Breast epithelium (tissue), 4 donors: ENCODE measurements at regions not wholly inside any gene's neighbourhood (a gene's known extent, or its start where the extent isn't known, plus 50 kb on each side); places are given as distances from the start of the nearest gene placed in this dataset.
"Not testable (repeated sequence)": the region's sequence is repeated elsewhere in the genome, so short reads cannot be mapped to it uniquely, and the experiment has no call there.

Experiments
- DNase-seq, 2 donors: peaks; one replicate each; pipeline ENCODE4 v3.0.0-alpha.2; 2019; ENCODE audit warnings: low spot score in 2 of 2
- H3K27ac ChIP-seq, 2 donors: fragments of 200-600 bp; sonication (generic) in 1 of 2; one replicate each; pipeline ENCODE4 v1.5.1; 2016 to 2019; ENCODE audit warnings: mild to moderate bottlenecking in 1 of 2
- H3K27me3 ChIP-seq, 2 donors: fragments of 200-600 bp; sonication (generic) in 1 of 2; one replicate each; pipeline versions ENCODE4 v1.5.1 to v1.6.0; 2017 to 2019; ENCODE audit warnings: control low read depth in 1 of 2, mild to moderate bottlenecking in 1 of 2
- H3K36me3 ChIP-seq: fragments of 200-600 bp; one replicate; pipeline ENCODE4 v1.5.1; 2019
- H3K4me1 ChIP-seq, 2 donors: fragments of 200-600 bp; sonication (generic); one replicate each; pipeline ENCODE4 v1.5.1; 2016 to 2019; ENCODE audit warnings: control low read depth in 1 of 2
- H3K4me3 ChIP-seq, 3 donors: fragments of 200-600 bp; sonication (generic); 1 replicate in 2 of 3; 2 replicates in 1 of 3; pipeline ENCODE4 v1.5.1; 2016 to 2019; ENCODE audit warnings: mild to moderate bottlenecking in 3 of 3, moderate library complexity in 2 of 3
- H3K9me3 ChIP-seq, 2 donors: fragments of 200-600 bp; sonication (generic) in 1 of 2; one replicate each; pipeline ENCODE4 v1.5.1; 2016 to 2019; ENCODE audit warnings: control low read depth in 1 of 2
- intact Hi-C: fragments of 100-400 bp; cut with DNase I; formaldehyde crosslinking; loops from one replicate; pipeline ENCODE4 v1.15.1; 2023; ENCODE audit warnings: low total_unique reads

DNA sequence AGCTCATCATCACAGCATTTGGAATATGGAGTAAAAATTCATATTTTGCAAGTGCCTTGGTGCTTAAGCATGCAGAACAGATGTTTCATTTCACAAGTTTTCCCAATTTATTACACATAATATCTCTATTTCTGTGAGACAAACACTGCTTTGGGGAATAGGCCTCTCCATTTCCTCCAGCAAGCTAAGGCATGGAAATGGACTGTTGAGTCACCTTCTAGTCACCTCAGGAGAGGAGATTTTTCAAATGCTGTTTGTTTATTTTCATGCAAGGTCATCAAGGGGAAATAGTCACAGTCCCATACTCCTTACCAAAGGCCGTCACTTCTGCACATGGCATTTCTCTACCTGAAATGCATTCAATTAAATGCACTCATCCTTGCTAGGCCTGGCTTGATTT is 57.4 kb upstream of the NUTM2D start:
- intact Hi-C loops, H3K9me3 ChIP-seq, DNase-seq, H3K27ac ChIP-seq, H3K27me3 ChIP-seq, H3K4me3 ChIP-seq, H3K36me3 ChIP-seq, H3K4me1 ChIP-seq: not testable (repeated sequence)

DNA sequence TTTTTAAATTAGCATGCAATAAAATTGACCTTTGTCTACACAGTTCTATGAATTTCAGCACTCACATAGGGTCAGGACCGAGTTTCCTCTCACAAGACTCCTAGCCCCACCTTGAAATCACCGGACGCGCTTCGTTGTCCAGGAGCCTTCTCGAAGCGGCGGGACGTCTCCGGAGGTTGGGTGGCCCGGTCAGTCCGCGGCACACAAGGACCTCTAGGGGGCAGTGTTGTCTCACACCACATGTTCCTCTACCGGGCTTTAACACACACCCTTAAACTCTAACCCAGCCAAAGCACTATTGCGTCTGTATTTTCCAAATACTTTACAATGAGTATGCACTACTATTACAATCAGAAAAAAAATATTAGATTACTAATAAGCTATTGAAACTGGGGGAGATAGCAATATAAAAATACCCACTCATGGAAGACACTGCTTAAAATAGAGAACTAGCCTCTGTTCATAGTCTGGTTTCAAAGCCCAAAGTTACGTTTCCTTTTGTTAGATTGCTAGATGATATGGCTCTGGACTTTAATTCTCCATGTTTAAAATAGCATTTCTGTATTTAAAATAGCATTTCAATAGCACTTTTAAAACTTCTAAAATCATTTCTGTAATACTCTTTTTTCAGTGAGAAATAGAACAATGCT is 56.0 kb upstream of the NUTM2D start:
- H3K4me3 ChIP-seq, H3K4me1 ChIP-seq, H3K27ac ChIP-seq, H3K9me3 ChIP-seq, H3K27me3 ChIP-seq, H3K36me3 ChIP-seq, intact Hi-C loops: not testable (repeated sequence)
- peak in 1 of 2 donors; percentile 50 for DNase-seq

DNA sequence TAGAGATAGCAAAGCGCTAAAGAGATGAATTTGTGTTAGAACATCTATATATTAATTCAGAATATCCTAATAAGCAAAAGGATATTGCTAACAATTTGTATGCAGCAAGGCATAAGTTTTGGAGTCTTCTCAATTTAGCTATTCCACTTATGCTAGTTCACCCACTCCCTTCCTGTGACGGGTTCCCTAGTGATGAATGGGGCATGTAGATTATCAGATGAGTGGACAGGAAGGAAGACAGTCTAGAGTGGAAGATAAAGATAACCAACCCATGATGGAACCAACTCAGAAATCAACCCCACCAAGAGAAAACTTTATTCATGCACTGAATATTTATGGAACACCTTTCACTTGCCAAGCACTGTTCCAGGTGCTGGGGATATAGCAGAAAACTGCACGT is 55.4 kb upstream of the NUTM2D start:
- H3K36me3 ChIP-seq, H3K27me3 ChIP-seq, H3K9me3 ChIP-seq, intact Hi-C loops, H3K4me1 ChIP-seq, H3K27ac ChIP-seq, H3K4me3 ChIP-seq, DNase-seq: not testable (repeated sequence)

DNA sequence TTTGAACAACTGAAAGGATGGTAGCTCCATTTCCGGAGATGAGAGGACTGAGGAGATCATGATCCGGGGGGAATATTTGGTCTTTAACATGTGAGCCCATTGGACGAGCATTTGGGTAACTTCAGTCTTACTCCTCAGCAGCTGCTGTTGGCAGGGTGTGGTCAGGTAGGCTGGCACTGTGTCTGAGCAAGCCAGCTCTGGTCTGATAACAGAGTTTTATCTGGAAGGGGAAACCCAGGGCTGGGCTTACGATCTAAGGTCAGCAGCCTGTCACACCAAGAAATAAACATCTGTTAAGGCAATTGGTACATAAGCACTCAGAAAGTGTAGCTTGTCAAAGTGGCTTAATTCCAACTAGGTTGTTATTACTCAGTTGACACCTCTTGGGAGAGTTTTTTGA is 53.8 kb upstream of the NUTM2D start:
- intact Hi-C loops, H3K4me1 ChIP-seq, H3K27ac ChIP-seq, H3K27me3 ChIP-seq, H3K9me3 ChIP-seq, DNase-seq, H3K36me3 ChIP-seq, H3K4me3 ChIP-seq: not testable (repeated sequence)

DNA sequence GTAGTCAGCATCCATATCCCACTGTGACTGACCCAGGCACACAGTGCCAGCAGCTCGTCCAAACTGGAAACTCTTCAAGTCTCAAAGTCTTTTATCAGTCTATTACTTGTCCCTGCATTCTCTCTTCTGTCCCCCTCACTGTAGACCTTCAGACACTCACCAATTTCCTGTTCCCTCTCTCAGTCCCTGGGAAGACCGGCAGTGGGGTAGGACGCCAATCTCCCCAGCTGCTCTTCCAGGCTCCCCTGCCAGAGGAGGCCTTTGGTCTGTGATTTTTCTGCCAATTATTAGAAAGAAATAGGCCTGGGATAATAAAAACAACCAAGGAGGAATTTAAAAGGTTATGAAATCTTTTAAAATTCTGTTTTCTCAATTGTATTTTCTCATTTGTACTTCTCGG is 50.9 kb upstream of the NUTM2D start:
- H3K9me3 ChIP-seq, H3K4me3 ChIP-seq, H3K27ac ChIP-seq, H3K27me3 ChIP-seq, intact Hi-C loops, H3K36me3 ChIP-seq, DNase-seq, H3K4me1 ChIP-seq: not testable (repeated sequence)
